CD4-positive, CD25-positive, alpha-beta regulatory T cell (primary cell): ENCODE measurements at regions not wholly inside any gene's neighbourhood (a gene's known extent, or its start where the extent isn't known, plus 50 kb on each side); places are given as distances from the start of the nearest gene placed in this dataset.

ENCODE experiments used
- ATAC-seq, 2 donors: fragments of 150-1000 bp; cut with Tn5 transposase; one replicate each; pipeline ENCODE4 v1.10.0; 2021; ENCODE audit warnings: low read depth in 2 of 2, moderate number of reproducible peaks in 2 of 2, moderate library complexity in 1 of 2
- DNase-seq, 3 donors: peaks; one replicate each; pipeline versions ENCODE4 v3.0.0 to v3.0.0-alpha.2; 2012 to 2022; ENCODE audit warnings: mixed read lengths in 1 of 3
- H3K27ac ChIP-seq: one replicate; pipeline ENCODE4 v1.7.0; 2013; ENCODE audit warnings: mild to moderate bottlenecking, low read length; ENCODE audit not compliant: insufficient read depth, poor library complexity, severe bottlenecking
- H3K27me3 ChIP-seq: one replicate; pipeline ENCODE4 v1.7.0; 2013; ENCODE audit warnings: low read length; ENCODE audit not compliant: control insufficient read depth, insufficient read depth
- H3K36me3 ChIP-seq: one replicate; pipeline ENCODE4 v1.7.0; 2013; ENCODE audit warnings: mild to moderate bottlenecking, low read length, moderate library complexity; ENCODE audit not compliant: control insufficient read depth, insufficient read depth
- H3K4me1 ChIP-seq: 2 replicates; pipeline ENCODE4 v1.7.0; 2013; ENCODE audit warnings: mild to moderate bottlenecking, low read length; ENCODE audit not compliant: insufficient read depth, control insufficient read depth, poor library complexity, severe bottlenecking
- H3K4me3 ChIP-seq: one replicate; pipeline ENCODE4 v1.7.0; 2013; ENCODE audit warnings: low read depth, mild to moderate bottlenecking, low read length, moderate library complexity
- H3K9me3 ChIP-seq, 2 experiments: 1 replicate in 1 of 2; 2 replicates in 1 of 2; pipeline ENCODE4 v1.7.0; 2013; ENCODE audit warnings: low read length in 2 of 2, mild to moderate bottlenecking in 1 of 2, moderate library complexity in 1 of 2; ENCODE audit not compliant: control insufficient read depth in 2 of 2
- H3K27ac Mint-ChIP-seq, 3 donors: one replicate each; pipeline ENCODE4 v1.8.0; 2020 to 2022; ENCODE audit warnings: mild to moderate bottlenecking in 3 of 3, mixed read lengths in 3 of 3, moderate library complexity in 2 of 3
- H3K27me3 Mint-ChIP-seq: one replicate; pipeline ENCODE4 v1.8.0; 2022; ENCODE audit warnings: mild to moderate bottlenecking, mixed read lengths
- H3K36me3 Mint-ChIP-seq: one replicate; pipeline ENCODE4 v1.8.0; 2020; ENCODE audit warnings: mixed read lengths
- H3K4me1 Mint-ChIP-seq, 4 donors: one replicate each; pipeline ENCODE4 v1.8.0; 2020 to 2022; ENCODE audit warnings: mixed read lengths in 4 of 4, mild to moderate bottlenecking in 1 of 4
- H3K4me3 Mint-ChIP-seq, 4 donors: one replicate each; pipeline ENCODE4 v1.8.0; 2020 to 2022; ENCODE audit warnings: mild to moderate bottlenecking in 4 of 4, mixed read lengths in 4 of 4, moderate library complexity in 3 of 4
- H3K9me3 Mint-ChIP-seq, 7 donors: one replicate each; pipeline ENCODE4 v1.8.0; 2020 to 2022; ENCODE audit warnings: mixed read lengths in 7 of 7, mild to moderate bottlenecking in 3 of 7, moderate library complexity in 2 of 7

- Histone ChIP-seq H3K9me3 (no peaks in the 10 kb centered on the region), H3K27me3 (no peaks in the 10 kb centered on the region), H3K4me3 (no peak overlapping the region), H3K27ac (no peak overlapping the region), H3K4me1 (no peaks in the 10 kb centered on the region), H3K36me3 (no peaks in the 10 kb centered on the region)
- H3K36me3 Mint-ChIP-seq = no peaks in the 10 kb centered on the region
- DNase-seq = no peak
- peaks cover 0 to 2% (median 0%) of the 10 kb centered on the region in 4 donors for H3K4me1 Mint-ChIP-seq
- peaks cover 0 to 3% (median 0%) of the 10 kb centered on the region in 7 donors for H3K9me3 Mint-ChIP-seq
- ATAC-seq = no peak
- H3K27me3 Mint-ChIP-seq = peaks cover 5% of the 10 kb centered on the region
- H3K4me3 Mint-ChIP-seq = no peak overlapping the region
- no peak overlapping the region for H3K27ac Mint-ChIP-seq
Measured at GRCh38 chr2:239806276-239806675, 218.9 kb downstream of the NDUFA10 start.

GRCh38 chr2:239805414-239805813 is 219.7 kb downstream of the NDUFA10 start:
- Histone ChIP-seq H3K4me1 (no peaks in the 10 kb centered on the region), H3K27me3 (no peaks in the 10 kb centered on the region), H3K4me3 (no peak overlapping the region), H3K36me3 (no peaks in the 10 kb centered on the region), H3K9me3 (no peaks in the 10 kb centered on the region), H3K27ac (no peak overlapping the region)
- H3K4me3 Mint-ChIP-seq = no peak overlapping the region
- no peaks in the 10 kb centered on the region for H3K4me1 Mint-ChIP-seq
- no peaks in the 10 kb centered on the region for H3K36me3 Mint-ChIP-seq
- peaks cover 0 to 3% (median 0%) of the 10 kb centered on the region in 7 donors for H3K9me3 Mint-ChIP-seq
- DNase-seq (no peak), ATAC-seq (no peak)
- peaks cover 8% of the 10 kb centered on the region for H3K27me3 Mint-ChIP-seq
- no peak overlapping the region for H3K27ac Mint-ChIP-seq

GRCh38 chr2:239805043-239805329 is 220.2 kb downstream of the NDUFA10 start:
- H3K9me3 Mint-ChIP-seq = peaks cover 0 to 3% (median 0%) of the 10 kb centered on the region in 7 donors
- H3K36me3 ChIP-seq = no peaks in the 10 kb centered on the region
- ATAC-seq (no peak), DNase-seq (no peak)
- no peaks in the 10 kb centered on the region for H3K4me1 Mint-ChIP-seq
- H3K27ac Mint-ChIP-seq = no peak overlapping the region
- no peaks in the 10 kb centered on the region for H3K9me3 ChIP-seq
- H3K27ac ChIP-seq = no peak overlapping the region
- H3K4me3 Mint-ChIP-seq = no peak overlapping the region
- no peaks in the 10 kb centered on the region for H3K36me3 Mint-ChIP-seq
- H3K27me3 Mint-ChIP-seq = peaks cover 8% of the 10 kb centered on the region
- no peaks in the 10 kb centered on the region for H3K4me1 ChIP-seq
- H3K4me3 ChIP-seq = no peak overlapping the region
- no peaks in the 10 kb centered on the region for H3K27me3 ChIP-seq

GRCh38 chr2:239804161-239805042 is 220.7 kb downstream of the NDUFA10 start:
- H3K9me3 ChIP-seq = no peaks in the 10 kb centered on the region
- H3K27me3 Mint-ChIP-seq = peaks cover 8% of the 10 kb centered on the region
- ATAC-seq (no peak), DNase-seq (no peak)
- H3K27ac ChIP-seq = no peak overlapping the region
- H3K4me3 ChIP-seq = no peak overlapping the region
- no peak overlapping the region for H3K27ac Mint-ChIP-seq
- H3K27me3 ChIP-seq = no peaks in the 10 kb centered on the region
- H3K4me1 ChIP-seq = no peaks in the 10 kb centered on the region
- no peaks in the 10 kb centered on the region for H3K4me1 Mint-ChIP-seq
- H3K4me3 Mint-ChIP-seq = no peak overlapping the region
- H3K36me3 Mint-ChIP-seq = no peaks in the 10 kb centered on the region
- H3K36me3 ChIP-seq = no peaks in the 10 kb centered on the region
- H3K9me3 Mint-ChIP-seq = peaks cover 0 to 3% (median 0%) of the 10 kb centered on the region in 7 donors

- DNase-seq = no peak
- no peaks in the 10 kb centered on the region for H3K36me3 Mint-ChIP-seq
- no peak overlapping the region for H3K4me3 ChIP-seq
Measured at GRCh38 chr2:239803766-239804115, 221.4 kb downstream of the NDUFA10 start.

GRCh38 chr2:239803102-239803765 is 221.9 kb downstream of the NDUFA10 start:
- no peak overlapping the region for H3K27ac Mint-ChIP-seq
- DNase-seq = no peak

More at GRCh38 chr2:239803766-239804115, 221.4 kb downstream of the NDUFA10 start:
- H3K36me3 ChIP-seq = no peaks in the 10 kb centered on the region
- Mint-ChIP-seq H3K4me3 (no peak overlapping the region), H3K4me1 (no peaks in the 10 kb centered on the region), H3K9me3 (peaks cover 0 to 3% (median 0%) of the 10 kb centered on the region in 7 donors), H3K27me3 (peaks cover 12% of the 10 kb centered on the region), H3K27ac (no peak overlapping the region)
- H3K9me3 ChIP-seq = no peaks in the 10 kb centered on the region
- no peaks in the 10 kb centered on the region for H3K27me3 ChIP-seq
- no peak for ATAC-seq
- no peaks in the 10 kb centered on the region for H3K4me1 ChIP-seq
- H3K27ac ChIP-seq = no peak overlapping the region

GRCh38 chr2:239802185-239802649 is 222.9 kb downstream of the NDUFA10 start:
- H3K9me3 ChIP-seq = no peaks in the 10 kb centered on the region
- Mint-ChIP-seq H3K4me3 (no peak overlapping the region), H3K9me3 (peaks cover 0 to 5% (median 0%) of the 10 kb centered on the region in 7 donors), H3K27me3 (peaks cover 22% of the 10 kb centered on the region), H3K27ac (no peak overlapping the region), H3K36me3 (no peaks in the 10 kb centered on the region), H3K4me1 (no peaks in the 10 kb centered on the region)
- ATAC-seq (no peak), DNase-seq (no peak)
- H3K4me1 ChIP-seq = no peaks in the 10 kb centered on the region
- H3K4me3 ChIP-seq = no peak overlapping the region
- no peaks in the 10 kb centered on the region for H3K36me3 ChIP-seq
- peaks cover 3% of the 10 kb centered on the region for H3K27me3 ChIP-seq
- no peak overlapping the region for H3K27ac ChIP-seq

More at GRCh38 chr2:239803102-239803765, 221.9 kb downstream of the NDUFA10 start:
- Histone ChIP-seq H3K4me3 (no peak overlapping the region), H3K36me3 (no peaks in the 10 kb centered on the region), H3K27me3 (no peaks in the 10 kb centered on the region), H3K9me3 (no peaks in the 10 kb centered on the region), H3K4me1 (no peaks in the 10 kb centered on the region), H3K27ac (no peak overlapping the region)
- H3K27me3 Mint-ChIP-seq = peaks cover 17% of the 10 kb centered on the region
- no peak for ATAC-seq
- H3K4me1 Mint-ChIP-seq = no peaks in the 10 kb centered on the region
- H3K36me3 Mint-ChIP-seq = no peaks in the 10 kb centered on the region
- H3K4me3 Mint-ChIP-seq = no peak overlapping the region
- H3K9me3 Mint-ChIP-seq = peaks cover 0 to 3% (median 0%) of the 10 kb centered on the region in 7 donors
